Tibial nerve (tissue), 4 donors: ENCODE measurements at regions not wholly inside any gene's neighbourhood (a gene's known extent, or its start where the extent isn't known, plus 50 kb on each side); places are given as distances from the start of the nearest gene placed in this dataset.

Experiments used
- CTCF ChIP-seq, 5 experiments: fragments of 200-600 bp in 3 of 5; fragments of 450-650 bp in 2 of 5; sonication (generic) in 3 of 5; IDR thresholded peaks; one replicate each; pipeline ENCODE4 v1.5.1; 2016 to 2019; ENCODE audit warnings: antibody characterized with exemption in 5 of 5, mild to moderate bottlenecking in 3 of 5, moderate library complexity in 2 of 5
- EP300 ChIP-seq, 2 donors: sonication (generic); formaldehyde crosslinking; IDR thresholded peaks; one replicate each; pipeline ENCODE4 v1.6.1; 2017; ENCODE audit warnings: antibody characterized with exemption in 2 of 2, mild to moderate bottlenecking in 1 of 2
- POLR2A ChIP-seq, 2 donors: fragments of 450-650 bp; IDR thresholded peaks; one replicate each; pipeline ENCODE4 v1.6.1; 2017; ENCODE audit warnings: antibody characterized with exemption in 2 of 2, mild to moderate bottlenecking in 2 of 2, moderate library complexity in 2 of 2

- TF ChIP-seq CTCF (IDR thresholded peaks at IDR 0.05) (no peak), EP300 (IDR thresholded peaks at IDR 0.05) (no peak), POLR2A (IDR thresholded peaks at IDR 0.05) (no peak)
Measured at GRCh38 chr13:47186471-47186870, 289.6 kb upstream of the HTR2A start.
